HG02870 (cell line): ENCODE measurements at regions not wholly inside any gene's neighbourhood (a gene's known extent, or its start where the extent isn't known, plus 50 kb on each side); places are given as distances from the start of the nearest gene placed in this dataset.
A peak's percentile ranks its signal among the peaks of the same experiment; 100 is the strongest.

ENCODE experiments used
- ATAC-seq: cut with Tn5 transposase; IDR thresholded peaks from one replicate; pipeline ENCODE4 v1.9.1; 2021; ENCODE audit warnings: mild to moderate bottlenecking, moderate library complexity; ENCODE audit not compliant: unreplicated experiment

- ATAC-seq, result no peak
Observed at GRCh38 chrX:150163221-150163930, 199.7 kb upstream of the MAMLD1 start.

GRCh38 chrX:150163956-150164726, 199.0 kb upstream of the MAMLD1 start:
- ATAC-seq, result no peak

DNA sequence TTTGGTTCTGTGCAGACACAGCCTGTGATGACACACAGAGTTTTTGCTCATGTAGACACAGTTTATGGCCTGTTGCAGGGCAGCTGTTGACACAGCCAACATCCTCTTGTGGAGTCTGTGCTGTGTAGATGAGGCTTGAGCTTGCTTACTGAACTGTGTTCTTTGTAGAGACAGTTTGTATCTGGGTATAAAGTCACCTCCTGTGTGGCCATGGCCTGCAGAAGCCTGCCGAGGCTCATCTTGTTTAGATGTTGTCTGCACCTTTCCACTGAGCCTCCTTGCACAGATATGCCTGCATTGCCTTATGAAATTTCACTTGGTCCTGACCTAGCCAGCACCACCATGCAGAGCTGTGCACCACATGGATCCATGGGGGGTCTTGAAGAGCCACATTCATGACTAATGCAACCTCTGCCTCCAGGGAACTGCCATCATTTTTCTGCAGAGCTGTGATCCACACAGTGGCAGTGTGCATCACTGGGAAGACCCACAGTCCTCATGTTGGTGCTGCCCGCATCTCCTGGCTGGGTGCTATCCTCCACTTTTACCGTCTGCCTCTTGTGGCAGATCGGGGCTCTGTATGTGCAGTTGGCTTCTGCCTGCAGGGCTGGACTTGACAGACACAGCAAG, 198.0 kb upstream of the MAMLD1 start:
- no peak for ATAC-seq

DNA sequence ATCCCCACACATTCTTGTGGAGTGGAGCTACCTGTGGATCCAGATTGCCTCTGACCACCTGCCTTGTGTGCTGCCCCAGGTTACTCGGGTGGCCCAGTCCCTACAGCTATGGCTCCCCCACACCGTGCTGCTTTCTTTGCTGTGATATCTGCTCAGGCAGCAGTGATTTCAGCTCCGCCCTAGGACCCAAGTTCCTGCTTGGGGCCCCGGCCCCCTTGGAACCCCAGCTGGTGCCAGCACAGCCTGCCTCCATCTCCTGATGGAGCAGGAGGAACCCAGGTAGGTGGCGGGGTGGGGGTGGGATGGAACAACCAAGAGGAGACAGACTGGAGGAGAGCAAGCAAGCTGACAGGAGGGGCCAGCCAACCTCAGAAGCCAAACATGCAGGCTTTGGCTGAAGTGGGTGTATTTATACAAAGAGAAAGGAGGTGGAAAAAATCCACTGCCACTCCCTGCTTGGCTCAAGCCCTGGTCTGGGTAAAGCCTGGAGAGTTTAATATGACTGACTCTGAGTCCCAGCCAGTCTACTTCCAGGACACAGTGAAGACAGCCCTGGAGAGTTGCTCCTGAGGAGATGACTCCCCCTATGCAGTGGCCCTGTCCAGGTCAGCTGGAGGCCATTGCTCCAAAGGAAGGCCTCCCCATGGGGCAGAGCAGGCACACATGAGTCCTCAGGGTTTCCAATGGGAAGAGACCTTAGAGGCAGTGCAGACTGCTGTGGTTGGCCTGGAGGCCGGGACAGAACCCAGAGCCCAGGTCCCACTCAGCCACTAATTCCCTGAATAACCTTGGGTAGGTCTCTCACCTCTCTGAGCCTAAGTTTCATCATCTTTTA, 197.1 kb upstream of the MAMLD1 start:
- ATAC-seq, result no peak

DNA sequence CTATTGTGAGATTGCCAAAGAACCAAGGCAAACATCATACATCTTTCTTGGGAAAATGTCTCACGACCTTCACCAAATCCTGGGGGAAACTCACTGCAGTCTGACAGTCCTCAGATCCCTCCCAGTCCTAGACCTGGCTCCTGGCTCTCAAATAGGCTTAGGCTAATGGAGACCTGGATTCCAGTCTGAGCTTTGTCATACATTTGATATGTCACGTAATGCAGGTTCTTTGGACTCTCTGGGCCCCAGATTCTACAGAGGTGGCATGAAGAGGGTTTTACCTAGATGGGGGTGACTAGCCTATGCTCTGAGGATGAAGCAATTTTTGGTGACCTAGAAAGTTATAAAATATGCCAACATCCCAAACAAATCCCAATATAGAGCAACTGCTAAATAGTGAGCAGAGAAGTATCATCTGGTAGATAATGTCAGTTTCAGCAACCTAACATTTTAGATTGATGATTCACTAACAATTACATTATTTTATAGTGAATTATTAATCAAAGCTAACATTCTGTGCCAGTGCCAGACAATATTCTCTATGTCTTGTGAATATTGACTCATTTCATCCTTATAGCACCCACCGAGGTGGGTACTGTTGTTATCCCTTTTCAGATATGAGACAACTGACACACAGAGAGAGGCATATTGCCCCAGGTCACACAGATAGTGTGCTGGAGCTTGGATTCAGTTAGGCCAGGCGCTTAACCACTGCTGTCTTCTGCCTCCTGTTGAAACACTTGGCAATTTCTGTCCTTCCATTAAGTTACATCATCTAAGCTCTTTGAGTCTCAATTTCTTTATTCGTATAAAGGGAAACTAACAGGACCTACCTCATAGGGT, 195.4 kb upstream of the MAMLD1 start:
- no peak for ATAC-seq

- ATAC-seq, result no peak
Observed at GRCh38 chrX:150182161-150182560, 181.0 kb upstream of the MAMLD1 start.

DNA sequence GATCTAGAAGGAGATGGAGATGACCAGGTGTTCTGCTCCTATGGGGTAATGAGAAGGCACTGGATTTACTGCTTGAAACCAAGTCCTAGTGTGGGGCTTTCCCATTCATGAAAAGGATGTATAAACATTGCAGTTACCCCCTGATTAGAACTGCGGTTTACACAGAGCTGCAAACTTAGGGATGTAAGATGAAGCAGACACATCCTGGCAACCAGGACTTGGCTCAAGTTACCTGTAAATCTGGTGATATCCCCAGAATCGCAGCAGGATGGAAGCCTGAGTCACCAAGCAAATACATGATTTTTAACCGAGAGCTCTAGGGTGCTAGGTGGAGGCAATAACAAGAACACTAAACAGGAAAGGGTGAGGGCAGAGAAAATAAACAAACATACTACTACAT, 178.6 kb upstream of the MAMLD1 start:
- no peak for ATAC-seq

GRCh38 chrX:150185766-150186165, 177.4 kb upstream of the MAMLD1 start:
- ATAC-seq, result no peak

GRCh38 chrX:150192816-150193215, 170.3 kb upstream of the MAMLD1 start:
- no peak for ATAC-seq

GRCh38 chrX:150196285-150196684, 166.8 kb upstream of the MAMLD1 start:
- ATAC-seq, result no peak

DNA sequence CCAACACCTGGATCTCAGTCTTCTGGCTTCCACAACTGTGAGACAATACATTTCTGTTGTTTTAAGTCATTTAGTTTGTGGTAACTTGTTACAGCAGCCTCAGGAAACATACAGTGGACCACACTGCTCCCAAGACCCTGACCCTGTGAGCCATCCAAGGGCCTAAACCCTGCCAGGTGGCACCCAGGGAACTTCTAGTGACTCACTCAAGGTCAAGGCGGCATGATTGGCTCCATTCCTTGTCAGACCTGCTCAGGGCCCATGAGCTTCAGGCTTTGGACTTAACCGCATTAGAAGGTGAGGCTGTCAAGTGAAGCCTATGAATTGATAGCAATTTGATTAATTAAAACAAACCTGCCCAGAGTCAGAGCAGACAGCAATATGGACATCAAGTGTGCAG, 165.7 kb upstream of the MAMLD1 start:
- ATAC-seq, result no peak

- ATAC-seq, result no peak
Observed at GRCh38 chrX:150198776-150199175, 164.3 kb upstream of the MAMLD1 start.

- no peak for ATAC-seq
Observed at GRCh38 chrX:150199181-150199580, 163.9 kb upstream of the MAMLD1 start.

DNA sequence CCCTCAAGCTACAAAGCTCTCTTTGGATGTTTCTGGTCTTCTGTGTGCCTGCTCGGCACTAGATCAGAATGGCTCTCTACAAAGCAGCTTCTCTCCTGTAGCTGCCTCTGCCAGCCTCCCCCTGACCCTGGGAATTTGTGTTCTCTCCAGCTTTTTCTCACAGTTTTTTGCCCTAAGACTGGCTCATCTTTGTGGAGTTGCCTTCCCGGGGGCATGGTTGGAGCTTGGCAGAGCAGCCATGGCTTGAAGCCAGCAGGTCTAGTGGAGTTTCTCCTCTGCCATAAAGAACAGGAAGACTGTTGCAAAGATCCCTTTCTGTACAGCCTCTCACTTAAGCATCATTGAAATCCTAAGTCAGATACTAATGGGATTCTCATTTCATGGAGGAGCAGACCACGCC, 163.3 kb upstream of the MAMLD1 start:
- no peak for ATAC-seq

- ATAC-seq, result no peak
Observed at GRCh38 chrX:150200361-150200760, 162.8 kb upstream of the MAMLD1 start.

DNA sequence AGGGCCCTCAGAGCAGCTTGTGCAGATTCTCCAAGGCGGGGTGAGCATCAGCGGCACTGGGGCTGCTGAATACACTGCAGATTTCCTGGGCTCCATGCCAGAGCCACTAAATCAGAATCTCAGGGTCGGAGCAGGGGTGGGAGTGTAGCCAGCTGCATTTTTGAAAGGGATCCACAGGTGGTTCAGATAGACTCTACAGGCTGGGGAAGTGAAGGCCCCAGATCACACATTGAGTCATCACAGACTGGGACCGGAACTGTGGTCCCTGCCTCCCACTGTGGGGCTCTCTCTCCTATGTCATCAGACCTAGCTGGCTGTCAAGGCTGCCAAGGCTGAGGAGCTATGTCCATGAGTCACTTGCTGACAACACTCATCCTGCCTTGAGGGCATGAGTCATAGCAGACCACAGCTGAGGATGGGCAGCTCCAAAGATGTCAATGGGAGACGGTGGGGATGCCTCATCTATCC, 162.3 kb upstream of the MAMLD1 start:
- ATAC-seq, result peak; percentile 98

GRCh38 chrX:150201391-150201790, 161.7 kb upstream of the MAMLD1 start:
- no peak for ATAC-seq

DNA sequence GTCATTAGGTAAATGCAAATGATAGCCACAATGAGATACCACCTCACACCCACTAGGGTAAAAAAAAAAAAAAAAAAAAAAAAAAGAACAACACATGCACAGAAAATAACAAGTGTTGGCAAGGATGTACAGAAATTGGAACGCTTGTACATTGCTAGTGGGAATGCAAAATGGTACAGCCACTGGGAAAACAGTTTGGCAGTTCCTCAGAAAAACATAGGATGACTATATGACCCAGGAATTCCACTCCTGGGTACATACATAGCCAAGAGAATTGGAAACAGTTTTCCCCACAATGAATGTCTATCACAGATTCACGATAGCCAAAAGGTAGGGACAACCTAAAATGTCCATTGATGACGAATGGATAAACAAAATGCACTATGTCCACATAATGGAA, 161.3 kb upstream of the MAMLD1 start:
- no peak for ATAC-seq

DNA sequence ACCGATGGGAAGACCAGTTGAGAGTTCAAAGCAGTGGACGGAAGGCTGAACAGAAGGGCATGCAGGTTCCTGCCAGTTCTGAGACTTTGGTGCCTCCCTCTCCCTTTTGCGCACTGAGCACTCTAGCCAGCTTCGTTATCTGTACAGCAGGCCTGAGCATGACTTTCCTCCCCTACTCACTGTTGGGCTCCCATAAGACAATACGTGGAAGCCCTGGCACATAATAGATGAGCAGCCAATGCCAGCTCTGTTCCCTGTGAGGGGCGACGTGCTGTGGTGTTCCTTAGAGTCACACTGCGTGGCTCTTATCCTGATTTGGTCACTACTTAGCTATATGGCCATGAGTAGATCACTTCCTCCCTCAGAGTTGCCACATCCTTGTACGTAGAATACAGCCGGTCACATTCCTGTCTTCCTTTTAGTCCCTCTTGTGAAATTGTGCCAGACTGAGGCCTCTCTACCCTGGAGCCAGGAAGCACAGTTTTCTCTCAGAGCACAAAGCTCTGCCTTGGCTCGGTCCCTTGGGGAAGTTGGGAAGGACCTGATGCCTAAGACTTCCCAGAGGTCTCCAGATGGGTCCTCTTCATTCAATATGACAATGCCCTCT, 160.4 kb upstream of the MAMLD1 start:
- no peak for ATAC-seq

DNA sequence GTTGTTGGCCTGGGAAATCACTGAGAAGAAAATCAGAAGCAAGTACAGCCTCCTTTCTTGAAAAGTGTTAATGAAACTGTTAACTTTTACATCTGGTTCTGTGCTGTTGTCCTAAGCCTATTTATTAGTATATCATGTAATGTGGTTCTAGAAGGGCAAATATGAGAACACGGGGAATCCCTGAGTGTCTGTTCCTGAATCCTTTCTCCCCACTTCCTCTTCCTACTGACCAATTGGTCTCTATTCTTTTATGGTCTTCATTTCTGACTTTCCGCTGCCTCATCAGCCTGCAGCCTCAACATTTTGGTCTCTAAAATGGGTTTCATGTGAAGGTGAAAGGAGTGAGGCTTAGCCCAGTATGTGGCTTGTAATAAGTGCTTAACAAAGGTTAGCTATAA, 159.9 kb upstream of the MAMLD1 start:
- no peak for ATAC-seq
